GM21723 (cell line): ENCODE measurements at regions not wholly inside any gene's neighbourhood (a gene's known extent, or its start where the extent isn't known, plus 50 kb on each side); places are given as distances from the start of the nearest gene placed in this dataset.

Source experiments
- ATAC-seq: cut with Tn5 transposase; IDR thresholded peaks from one replicate; pipeline ENCODE4 v1.9.1; 2021; ENCODE audit warnings: mild to moderate bottlenecking, moderate library complexity; ENCODE audit not compliant: unreplicated experiment

DNA sequence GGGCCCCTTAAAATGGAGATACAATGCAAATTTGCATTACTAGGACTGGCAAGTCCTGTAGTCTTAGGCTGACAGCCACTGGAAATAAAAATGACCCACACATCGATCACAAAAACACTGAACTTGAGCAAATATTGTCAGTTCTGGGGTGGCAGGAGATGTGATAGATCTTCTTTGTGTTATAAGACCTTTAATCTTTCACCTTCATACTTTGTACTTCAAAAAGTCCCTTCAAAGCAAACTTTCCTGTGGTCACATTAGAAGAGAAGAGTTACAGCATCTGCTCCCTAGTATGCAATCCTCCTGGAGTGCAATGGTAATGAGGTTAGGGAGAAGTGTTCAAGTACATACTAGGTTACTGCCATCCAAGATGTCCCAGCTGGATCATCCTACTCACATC, 149.4 kb upstream of the KCNMB2 start:
- no peak for ATAC-seq

- ATAC-seq = no peak
Measured at GRCh38 chr3:178388473-178388872, 147.8 kb upstream of the KCNMB2 start.

- no peak for ATAC-seq
Measured at GRCh38 chr3:178389258-178389657, 147.0 kb upstream of the KCNMB2 start.

DNA sequence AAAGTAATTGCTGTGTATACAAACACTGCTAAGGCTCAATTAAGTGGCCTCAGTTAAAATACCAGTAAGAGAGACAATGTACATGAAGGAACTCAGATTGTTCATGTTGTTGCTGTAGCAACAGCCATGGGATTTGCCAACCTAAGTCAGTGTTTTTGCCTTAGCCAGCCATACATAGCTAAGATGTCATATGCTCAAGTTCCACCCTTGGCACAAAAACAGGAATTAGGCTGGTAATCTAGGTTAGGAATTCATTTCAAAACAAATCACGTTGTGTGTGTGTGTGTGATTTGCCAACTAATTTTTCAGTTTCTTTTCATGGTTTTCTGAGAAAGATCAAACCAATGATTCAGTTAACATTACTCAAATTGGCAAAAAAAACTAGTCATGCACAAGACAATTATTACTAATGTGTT, 143.7 kb upstream of the KCNMB2 start:
- ATAC-seq = no peak

DNA sequence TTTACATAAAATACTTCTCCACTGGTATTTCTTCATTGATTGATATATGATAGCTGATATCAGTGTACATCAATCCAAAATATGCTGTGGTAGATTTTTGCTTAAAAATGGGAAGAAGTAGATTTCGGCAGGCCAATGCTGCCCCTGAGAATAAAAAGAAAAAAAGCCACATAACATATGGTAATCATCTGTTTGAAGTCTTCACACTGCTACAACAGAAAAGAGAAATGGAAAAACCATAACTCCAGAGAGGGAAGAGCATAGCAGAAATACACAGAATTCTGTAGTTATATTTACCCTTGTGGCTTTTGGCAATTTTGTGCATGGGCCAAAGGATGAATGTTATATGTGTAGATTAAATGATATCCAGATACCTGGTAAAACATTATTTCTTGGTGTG, 143.1 kb upstream of the KCNMB2 start:
- no peak for ATAC-seq

GRCh38 chr3:178393824-178394223, 142.4 kb upstream of the KCNMB2 start:
- no peak for ATAC-seq

- ATAC-seq = no peak
Measured at GRCh38 chr3:178396318-178396717, 139.9 kb upstream of the KCNMB2 start.

- ATAC-seq = no peak
Measured at GRCh38 chr3:178397202-178397601, 139.0 kb upstream of the KCNMB2 start.

DNA sequence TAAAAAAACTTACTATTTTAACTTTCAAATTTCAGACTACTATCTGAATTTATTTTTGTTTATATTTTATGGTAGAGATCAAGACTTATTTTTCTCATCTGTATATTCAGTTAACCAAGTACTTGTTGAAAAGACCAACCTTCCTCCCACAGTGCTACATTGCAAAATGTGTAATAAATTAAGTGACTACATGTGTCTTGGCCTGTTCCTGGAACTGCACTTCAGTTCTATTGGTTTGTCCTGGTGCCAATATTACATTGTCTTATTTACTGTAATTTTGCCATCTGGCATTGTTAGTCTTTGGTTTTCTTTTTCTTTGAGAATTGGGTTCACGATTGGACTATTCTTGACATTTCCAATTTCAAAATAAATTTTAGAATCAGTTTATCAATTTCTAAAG, 138.4 kb upstream of the KCNMB2 start:
- ATAC-seq = no peak

DNA sequence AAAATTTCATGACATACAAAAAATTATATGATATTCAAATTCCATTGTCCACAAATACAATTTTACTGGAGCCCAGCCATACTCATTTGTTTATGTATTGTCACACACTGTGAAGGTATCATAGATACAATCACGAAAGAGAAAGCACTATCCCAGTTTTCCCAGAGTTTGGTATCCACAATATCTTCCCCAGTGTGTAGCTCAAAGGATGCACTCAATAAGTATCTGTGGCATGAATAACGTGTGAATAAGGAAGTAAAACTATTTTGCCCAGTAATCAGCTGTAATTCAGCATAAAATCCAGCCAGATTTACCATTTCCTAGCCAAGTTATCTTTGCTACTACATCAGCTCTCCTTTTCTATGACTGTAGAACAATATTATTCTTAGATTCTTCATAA, 131.3 kb upstream of the KCNMB2 start:
- ATAC-seq = no peak

- ATAC-seq = no peak
Measured at GRCh38 chr3:178405531-178405930, 130.7 kb upstream of the KCNMB2 start.

GRCh38 chr3:178406206-178406605, 130.0 kb upstream of the KCNMB2 start:
- ATAC-seq = no peak

DNA sequence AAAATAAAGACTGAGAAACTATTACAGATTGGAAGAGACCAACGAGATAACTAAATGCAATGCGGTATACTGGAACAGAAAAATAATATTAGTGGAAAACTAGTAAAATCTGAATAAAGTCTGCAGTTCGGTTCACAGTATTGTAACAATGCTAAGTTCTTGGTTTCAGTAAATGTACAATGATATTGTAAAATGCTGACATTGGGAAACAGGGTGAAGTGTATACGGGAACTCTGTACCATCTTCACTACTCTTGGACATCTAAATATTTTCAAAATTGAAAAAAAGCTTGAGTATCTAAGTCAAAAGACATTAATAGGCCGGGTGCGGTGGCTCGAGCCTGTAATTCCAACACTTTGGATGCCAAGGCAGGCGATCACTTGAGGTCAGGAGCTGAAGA, 120.9 kb upstream of the KCNMB2 start:
- ATAC-seq = no peak

- ATAC-seq = no peak
Measured at GRCh38 chr3:178417736-178418135, 118.5 kb upstream of the KCNMB2 start.

- peak; percentile 68 for ATAC-seq
Measured at GRCh38 chr3:178419071-178419470, 117.2 kb upstream of the KCNMB2 start.

- no peak for ATAC-seq
Measured at GRCh38 chr3:178420033-178420432, 116.2 kb upstream of the KCNMB2 start.

DNA sequence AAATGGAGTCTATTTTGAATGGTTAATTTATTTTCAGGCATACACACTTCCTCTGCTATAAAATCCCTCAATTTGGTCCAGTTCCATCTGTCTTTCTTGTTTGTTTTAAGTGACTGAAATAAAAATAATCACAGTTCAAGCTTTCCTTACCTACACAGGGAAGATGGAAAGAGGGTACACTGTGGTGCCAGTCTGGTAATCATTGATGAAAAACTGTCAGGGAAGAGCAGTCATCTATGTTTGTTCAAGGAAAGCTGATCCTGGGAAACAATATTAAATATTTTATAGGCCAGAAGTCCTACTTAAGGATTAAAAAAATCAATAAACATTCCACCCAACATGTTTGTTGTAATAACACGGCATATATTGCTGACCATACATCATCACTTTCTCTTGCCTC, 115.2 kb upstream of the KCNMB2 start:
- ATAC-seq = no peak

DNA sequence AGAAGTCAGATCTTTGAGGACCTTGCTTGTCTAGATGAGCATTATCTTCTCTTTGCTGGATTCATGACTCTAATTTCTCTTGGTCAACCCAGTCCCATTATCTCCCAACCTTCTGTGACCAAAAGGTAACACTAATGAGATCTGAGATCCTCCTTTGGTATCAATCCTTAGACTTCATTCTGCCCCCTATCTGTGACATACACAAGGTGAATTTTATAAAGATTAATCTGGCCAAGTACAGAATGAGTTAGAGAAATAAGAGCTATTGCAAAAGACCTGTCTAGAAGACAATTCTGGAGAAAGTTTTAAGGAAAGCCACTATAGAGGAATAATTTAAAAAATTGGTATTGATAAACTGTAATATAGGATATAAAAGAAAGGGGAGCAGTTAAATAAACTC, 113.8 kb upstream of the KCNMB2 start:
- ATAC-seq = no peak

DNA sequence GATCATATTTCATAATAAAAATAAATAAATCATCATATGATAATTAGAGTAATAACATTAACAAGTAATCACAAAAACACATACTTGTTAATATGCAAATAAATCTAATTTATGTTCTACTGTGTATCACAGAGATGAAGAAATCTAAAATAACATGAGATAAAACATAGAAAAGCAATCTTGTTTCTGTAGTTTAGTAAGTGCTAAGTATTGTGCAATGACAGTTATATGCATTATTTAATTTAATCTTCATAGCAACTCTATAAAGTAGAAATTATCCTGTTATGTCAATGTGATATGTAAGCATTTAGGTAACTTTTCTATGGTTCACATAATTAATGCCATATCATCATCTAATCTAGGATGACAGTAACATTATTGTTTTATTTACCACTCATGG, 108.2 kb upstream of the KCNMB2 start:
- no peak for ATAC-seq

- no peak for ATAC-seq
Measured at GRCh38 chr3:178434206-178434805, 101.9 kb upstream of the KCNMB2 start.

- ATAC-seq = no peak
Measured at GRCh38 chr3:178435575-178435974, 100.7 kb upstream of the KCNMB2 start.

GRCh38 chr3:178436773-178437172, 99.5 kb upstream of the KCNMB2 start:
- no peak for ATAC-seq

DNA sequence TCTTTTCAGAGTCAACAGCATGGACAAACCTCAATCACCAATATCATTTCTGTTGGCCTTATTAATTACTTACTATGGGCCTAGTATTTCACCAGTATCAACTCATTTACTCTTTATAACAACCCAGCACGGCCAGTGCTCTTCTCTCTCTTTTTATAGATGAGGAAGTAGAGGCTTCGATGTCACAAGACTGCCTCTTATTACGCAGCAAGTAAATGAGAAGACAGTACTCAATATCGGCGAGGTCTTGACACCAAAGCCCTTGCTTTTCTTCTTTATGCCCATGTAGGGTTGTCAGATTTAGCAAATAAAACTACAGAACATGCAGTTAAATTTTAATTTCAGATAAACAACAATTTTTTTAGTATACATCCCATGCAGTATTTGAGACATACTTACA, 99.0 kb upstream of the KCNMB2 start:
- ATAC-seq = no peak

- no peak for ATAC-seq
Measured at GRCh38 chr3:178439504-178439903, 96.7 kb upstream of the KCNMB2 start.
